ENCODE measurements at regions not wholly inside any gene's neighbourhood (a gene's known extent, or its start where the extent isn't known, plus 50 kb on each side); places are given as distances from the start of the nearest gene placed in this dataset.
A peak's percentile ranks its signal among the peaks of the same experiment; 100 is the strongest.

DNA sequence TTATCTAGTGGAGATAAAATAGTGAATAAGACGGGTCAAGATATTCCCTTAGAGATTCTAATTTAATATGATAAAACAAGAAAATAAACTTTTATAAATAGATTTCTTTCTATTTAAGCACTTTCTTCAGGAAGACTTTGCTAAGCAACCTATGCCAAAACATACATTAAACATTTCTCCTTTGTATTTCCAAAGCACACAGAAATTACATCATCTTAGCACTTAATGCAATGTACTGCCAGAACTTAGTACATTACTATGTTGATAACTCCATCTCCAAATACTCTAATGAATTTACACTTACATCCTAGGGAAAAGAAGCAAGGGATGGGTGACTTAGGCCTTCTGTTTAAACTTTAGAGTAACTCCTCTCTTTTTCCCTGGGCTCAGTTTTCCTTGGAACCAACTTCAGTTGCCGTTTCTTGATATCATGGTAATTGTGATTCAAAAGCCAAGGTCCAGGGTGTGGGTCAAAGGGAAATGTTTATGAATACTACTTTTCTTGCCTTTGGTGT lies 322.6 kb upstream of the PCDH20 start:
- DNase-seq: no peak

DNA sequence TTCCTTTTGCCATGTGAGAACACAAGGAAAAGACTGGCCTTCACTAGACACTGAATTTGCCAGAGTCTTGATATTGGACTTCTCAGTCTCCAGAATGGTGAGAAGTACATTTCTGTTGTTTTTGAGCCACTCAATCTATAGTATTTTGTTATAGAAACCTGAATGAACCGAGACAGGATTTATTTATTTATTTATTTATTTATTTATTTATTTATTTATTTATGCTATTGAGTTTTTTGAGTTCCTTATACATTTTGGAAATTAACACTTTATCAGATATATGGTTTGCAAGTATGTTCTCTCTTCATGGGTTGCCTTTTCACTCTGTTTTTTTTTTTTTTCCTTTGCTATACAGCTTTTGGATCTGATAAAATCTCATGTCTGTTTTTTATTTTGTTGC lies 319.0 kb upstream of the PCDH20 start:
- no peak for DNase-seq

DNA sequence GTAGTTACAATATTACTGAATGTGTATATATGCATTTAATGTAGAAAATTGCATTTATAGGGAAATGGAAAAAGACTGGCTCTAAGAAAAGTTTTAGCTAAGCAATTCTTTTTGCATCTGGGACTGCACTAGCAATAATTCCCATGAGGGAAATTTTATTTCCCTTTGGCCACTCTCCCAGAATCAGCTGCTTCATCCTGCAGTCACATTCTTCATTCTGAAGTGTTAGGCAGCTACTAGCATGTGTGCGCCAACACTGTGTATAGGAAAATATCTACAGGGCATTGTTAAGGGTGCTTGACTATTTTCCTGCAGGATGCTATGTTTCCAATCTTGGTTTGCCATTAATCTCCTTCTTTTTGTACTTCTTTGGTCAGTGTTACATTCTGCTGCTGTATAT lies 312.8 kb upstream of the PCDH20 start:
- peak; percentile 86 for DNase-seq

DNA sequence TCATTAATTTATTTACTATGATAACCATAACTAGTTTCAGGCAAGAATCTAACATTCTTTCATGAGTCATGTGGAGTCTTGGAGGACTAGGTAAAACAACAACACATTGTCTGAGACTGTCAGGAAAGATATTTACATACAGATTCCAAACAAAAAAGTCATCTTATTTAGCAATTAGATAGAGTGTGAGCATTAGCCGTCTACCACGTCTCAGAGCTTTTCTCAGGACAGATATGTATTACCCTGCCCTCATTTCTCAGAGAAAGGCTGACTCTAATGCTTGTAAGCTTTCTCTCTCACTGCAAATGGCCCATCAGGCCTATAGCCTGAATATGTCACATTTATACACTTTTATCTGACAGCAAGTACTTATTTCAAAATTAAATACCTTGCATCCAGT lies 312.1 kb upstream of the PCDH20 start:
- no peak for DNase-seq

DNA sequence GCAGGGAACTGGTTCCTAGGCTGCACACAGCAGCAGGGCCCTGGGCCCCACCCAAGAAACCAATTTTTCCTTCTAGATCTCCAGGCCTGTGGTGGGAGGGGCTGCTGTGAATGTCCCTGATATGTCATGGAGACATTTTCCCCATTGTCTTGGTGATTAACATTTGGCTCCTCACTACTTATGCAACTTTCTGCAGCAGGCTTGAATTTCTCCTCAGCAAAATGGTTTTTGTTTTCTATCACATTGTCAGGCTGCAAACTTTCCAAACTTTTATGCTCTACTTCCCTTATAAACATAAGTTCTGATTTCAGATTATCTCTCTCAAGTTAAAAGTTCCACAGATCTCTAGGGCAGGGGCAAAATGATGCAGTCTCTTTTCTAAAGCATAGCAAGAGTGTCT lies 310.2 kb upstream of the PCDH20 start:
- DNase-seq: no peak

DNA sequence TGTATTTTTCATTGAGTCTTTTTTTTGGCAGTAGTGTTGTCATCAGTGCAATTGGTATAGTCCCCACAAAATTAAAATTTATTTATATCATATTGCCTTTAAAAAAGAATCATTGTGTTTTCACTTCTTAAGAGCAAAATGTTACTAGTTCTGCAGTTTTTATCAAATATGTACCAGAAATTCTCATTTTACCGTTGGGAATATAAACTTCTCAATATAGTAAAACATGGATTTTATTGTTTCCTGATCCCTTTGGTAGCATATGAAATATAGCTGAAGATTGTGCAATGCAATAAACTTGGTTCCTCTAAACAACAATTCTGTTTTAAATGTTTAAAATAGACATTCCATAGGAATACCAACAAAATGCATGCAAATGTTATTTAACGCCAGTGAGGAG lies 306.5 kb upstream of the PCDH20 start:
- DNase-seq: no peak

DNA sequence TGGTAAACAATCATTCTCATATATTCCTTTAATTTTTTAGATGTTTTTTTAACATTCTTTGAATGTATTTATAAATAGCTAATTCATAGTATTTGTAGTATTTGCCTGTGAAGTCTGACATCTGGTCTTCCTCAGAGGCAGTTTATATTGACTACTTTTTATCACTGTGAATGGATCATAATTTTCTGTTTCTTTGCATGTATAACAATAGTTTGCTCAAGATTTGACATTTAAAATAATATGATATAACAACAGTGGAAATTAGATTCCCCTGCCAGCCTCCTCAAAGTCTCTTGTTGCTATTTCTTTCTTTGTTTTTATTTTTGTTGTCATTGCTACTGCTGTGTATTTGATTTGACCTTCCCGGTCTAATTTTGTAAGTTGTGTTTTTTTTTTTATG lies 297.0 kb upstream of the PCDH20 start:
- DNase-seq: no peak

DNA sequence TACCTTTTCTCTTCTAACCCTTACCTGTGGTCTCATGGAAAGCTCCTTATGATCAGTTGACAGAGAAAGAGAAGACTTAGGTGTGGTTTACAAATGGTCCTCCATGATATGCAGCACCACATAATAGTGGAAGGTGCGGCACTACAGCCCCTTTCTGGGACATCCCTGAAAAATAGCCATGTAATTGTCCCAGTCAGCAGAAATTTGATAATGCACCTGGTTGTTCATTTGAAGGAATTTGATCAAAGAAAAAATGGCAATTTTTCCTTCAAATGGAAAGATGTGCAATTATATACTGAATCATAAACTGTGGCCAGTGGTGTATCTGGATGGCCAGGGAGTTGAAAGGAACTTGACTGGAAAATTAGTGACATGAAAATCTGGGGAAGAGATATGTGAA lies 293.6 kb upstream of the PCDH20 start:
- DNase-seq: no peak

DNA sequence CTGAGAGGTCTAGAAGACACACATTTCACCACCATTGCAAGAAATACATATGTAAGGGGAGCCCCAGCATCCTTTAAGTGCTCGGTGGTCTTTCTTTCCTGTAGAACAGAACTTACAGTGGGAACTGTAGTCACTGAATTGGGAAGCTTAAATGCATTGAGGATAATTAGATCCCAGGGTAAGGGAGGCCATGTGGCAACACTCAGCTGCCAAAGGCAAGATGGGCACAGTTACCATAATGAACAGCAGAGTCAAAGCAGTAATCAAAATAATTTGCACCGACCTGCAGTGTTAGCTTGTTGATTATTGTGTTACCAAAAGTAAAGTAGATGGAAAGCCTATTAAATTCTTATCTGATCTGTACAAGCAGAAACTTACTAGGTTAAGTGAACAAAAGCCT lies 291.2 kb upstream of the PCDH20 start:
- DNase-seq: no peak

DNA sequence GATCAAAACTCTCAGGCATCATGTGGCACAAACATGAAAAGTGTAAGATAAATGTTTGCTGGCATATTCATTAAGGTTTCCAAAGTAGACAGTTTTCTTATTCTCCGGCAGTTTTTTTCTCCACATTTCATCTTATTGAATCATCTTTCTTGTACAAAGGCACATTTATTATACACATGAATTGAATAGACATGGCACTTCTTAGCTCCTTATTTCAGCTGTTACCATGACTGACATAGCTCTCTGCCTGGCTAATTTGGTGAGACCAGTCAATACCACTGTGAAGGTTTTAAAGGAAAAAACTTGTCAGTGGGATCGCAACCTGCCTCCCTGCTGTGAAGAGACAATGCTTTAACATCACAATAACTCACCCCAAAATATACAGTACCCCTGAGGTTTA lies 285.0 kb upstream of the PCDH20 start:
- no peak for DNase-seq

DNA sequence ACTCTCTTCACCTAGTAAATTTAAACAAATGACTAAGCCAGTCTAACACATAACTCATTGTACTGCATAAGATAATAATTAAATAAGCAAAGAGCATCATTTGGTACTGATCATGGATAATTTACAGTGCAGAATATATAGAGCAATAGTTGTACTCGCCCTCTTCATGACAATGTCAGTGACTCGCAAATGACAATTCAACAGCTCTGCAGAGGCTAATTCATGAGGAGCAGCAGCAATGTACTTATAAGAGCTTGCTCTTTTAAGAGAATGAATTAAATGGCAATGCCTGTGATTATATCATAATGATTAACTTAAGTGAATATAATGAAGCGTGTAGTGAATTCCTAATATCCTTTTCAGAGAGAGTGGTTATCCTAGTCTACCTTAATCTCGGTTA lies 284.5 kb upstream of the PCDH20 start:
- no peak for DNase-seq

DNA sequence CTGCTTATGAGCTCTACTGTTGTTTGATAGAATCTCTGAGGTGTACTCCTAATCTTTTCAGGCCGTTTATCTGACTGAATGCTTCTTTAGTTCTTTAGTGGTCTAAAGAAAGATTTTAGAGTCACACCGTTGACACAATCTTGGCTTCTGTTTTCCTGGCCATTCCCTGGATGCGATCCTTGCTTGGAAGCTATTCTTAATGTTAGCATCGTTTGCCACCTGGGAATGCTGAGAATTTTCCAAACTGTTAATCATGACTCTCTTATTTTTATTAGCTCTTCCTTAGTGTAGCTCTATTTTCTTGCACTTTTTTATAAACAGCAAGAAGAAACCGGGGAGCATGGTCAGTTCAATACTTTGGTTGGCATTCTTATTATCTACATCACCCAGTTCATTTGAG lies 281.0 kb upstream of the PCDH20 start:
- DNase-seq: no peak

DNA sequence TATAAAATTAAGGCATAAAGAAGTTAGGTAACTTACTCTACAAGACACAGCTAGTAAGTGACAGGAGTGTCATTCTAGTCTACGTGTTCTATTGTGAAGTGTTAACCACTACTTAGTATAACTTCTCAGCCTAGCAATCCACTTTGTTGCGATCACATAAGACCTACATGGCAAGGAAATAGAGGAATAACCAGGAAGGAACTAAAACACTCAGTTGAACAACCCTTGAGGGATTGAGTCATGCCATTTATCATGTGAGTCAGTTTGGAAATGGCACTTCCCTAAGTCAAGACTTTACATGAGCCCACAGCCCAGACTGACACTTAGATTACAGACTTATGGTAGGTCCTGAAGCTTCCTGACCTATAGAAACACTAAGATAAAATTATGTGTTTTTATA lies 279.5 kb upstream of the PCDH20 start:
- no peak for DNase-seq

DNA sequence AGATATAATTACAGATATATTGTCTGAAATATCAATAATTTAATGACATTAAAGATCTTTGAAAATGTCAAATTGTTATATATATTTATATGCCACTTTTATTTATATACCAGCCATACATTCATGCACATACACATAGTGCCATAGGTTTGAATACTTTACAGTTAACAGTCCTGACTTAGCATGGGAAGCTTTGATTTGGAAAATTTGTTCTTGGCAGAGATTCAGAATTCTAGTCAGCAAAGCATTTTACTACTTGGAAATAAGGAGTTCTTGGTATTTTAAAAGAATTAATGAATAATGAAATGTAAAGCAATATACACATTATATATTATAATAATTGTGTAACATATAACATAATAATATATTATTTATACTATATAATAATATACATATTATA lies 277.0 kb upstream of the PCDH20 start:
- DNase-seq: no peak

DNA sequence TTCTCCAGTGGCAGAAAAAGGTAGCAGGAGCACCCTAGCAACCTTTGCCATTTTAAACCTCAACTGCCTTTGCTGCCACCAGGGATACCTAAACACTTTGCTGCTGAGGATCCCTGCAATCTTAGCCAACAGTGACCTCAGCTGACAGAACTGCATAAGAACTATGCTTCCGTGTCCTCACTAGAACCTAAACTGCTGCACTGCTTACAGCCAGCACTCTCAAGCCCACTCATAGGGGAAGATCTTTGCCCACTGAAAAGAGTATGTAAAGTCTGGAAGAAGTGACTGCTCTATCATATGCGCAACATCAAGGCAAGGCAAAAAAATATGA lies 270.0 kb upstream of the PCDH20 start:
- DNase-seq: peak; percentile 13

DNA sequence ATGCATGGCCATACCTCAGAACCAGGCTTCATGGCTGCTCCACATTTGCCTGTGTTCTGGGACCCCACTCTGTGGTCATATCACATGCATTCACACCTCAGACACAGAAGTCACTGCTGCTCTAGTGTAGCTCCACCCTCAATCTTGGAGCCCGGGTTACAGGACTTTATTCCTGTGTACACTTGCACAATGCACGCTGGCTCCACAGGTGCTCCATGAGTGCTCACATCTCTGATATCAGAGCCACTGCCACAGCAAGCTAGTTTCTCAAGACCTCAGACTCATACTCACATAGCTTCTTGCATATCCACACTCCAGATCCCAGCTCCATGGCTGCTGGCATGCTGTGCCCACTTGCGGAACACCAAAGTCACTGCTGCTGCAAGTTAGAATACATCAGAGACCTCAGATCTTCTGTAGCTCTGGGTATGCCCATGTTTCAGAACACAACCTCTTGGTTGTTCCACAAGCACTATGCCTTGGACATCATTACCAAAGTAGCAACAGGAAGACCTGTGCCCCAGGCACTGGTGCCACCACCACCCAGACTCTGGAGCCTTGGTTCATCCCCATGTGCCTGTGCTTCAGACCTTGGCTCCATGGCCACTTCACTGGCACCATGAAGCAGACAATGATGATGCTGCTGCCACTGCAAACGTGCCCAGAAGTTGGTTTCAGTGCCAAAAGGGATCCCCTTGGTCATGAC lies 269.5 kb upstream of the PCDH20 start:
- no peak for DNase-seq

DNA sequence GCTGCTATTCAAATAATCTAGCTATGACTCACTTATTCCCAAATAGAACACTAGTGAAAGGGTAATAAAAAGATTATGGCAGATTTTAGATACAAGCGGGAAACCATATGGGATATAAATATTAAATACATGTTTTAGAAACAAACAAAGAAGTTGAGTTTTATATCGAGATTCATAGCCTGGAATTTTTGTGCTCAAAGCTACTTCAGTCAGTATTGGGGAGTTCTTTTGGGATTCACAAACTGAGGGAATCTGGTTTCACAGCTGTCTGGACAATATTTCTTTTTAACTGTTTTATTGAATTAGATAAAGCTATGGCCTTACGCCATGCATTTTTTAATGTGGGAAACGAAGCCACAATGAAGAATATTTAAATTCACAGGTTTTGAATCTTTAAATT lies 257.1 kb upstream of the PCDH20 start:
- DNase-seq: no peak

DNA sequence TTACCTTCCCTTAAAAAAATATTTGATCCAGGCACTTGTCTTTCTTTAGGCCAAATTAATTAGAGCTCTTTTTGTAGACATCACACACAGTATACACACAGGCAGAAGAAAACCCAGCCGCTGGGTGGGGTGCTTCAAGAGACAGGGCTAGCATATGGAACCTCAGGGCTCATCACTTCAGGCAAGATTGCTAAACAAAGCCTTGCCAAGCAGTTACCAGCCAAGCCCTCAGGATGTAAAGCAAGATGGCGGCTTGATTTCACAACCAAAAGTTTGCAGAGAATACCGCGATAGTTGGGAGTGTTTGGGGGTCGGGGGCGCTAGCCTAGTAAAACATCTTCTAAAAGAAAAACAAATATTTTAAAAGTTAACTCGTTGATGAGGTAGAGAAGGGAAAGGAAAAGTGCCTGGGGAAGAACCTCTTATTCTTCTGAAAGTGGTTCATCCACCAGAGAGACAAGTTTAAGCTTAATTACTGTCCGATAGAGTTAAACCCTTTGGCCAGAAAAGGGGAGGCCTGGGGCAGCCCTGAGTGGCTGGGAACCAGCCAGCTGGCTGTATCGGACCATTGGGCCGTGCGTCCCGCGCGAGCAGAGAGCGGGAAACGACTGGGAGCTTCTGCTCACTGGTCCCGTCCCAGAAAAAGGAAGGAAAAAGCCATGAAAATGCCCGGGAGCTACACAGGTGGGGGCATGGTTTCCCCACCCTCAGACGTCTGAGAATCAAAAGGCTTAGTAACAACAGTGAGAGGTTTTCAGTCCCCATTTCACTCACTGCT lies 254.9 kb upstream of the PCDH20 start:
- DNase-seq: peak; percentile 63

DNA sequence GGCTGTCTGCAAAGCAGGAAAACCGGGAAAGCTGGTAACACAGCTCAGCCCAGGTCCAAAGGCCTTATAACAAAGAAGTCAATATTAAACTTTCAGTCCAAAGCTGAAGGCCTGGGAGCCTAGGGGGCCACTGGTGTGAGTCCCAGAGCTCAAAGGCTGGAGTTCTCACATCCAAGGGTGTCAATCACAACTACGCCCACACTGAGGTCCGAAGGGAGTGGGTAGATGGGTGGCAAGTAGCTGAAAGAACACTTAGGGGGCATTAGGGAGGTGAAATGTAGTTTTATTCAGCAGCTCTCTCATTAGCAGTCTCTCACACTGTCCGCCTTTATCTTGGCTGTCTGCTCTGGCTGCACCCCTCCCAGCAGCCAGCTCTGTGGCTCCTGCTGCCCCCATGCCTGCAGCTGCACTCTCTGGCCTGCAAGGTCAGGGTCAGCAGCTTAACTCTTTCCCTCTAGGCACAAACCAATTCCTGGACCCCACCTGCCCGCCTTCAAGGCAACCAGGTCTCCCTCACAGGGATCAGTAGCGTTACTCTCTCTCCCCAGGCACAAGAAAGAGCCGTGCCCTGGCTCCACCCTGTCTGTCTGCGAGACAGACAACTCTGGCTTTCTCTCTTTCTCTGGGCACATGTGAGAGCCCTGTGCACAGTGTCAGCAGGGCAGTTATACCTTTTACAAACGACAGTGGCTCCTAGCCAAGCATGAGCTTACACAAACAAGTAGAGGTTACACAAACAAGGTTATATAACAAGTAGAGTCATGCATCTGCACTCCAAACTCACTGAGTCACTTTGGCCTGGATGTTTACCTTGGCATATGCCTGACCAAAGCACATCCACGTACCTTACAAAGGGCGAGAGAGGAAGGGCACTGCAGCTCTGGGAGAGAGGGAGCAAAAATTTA lies 249.4 kb upstream of the PCDH20 start:
- DNase-seq: peak; percentile 79

DNA sequence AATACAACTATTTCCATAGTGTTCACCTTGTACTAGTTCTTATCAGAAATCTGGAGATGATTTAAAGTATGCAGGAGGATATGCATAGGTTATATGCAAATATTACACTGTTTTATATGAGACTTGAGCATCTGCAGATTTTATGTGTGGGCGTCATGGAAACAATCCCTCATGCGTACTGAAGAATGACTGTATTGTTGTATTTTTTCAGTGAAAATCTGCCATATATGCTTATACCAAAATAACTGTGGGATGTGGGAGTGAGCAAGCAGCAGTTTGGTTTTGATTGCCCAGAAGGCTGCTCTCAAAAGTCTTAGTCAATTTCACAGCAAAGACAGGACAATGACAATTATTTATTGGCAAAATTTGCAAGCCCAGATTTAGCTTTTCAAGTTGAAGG lies 238.8 kb upstream of the PCDH20 start:
- no peak for DNase-seq

DNA sequence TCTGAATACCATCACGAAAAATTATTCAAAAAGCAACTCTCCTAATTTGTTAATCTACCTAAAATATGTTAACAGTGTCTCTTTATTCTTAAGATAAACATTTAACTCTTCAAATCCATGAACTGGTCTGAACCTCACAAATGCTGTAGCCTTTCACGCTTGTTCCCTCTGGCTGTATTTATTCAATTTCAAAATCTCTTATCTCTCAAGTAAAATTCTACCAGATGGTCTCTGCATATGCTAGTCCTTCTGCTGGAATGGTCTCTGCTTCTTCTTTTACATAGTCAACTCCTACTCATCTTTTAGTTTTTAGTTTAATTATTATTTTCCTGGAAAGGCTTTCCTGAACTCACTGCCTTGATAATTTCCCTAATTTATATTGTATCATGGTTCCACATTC lies 232.9 kb upstream of the PCDH20 start:
- DNase-seq: no peak

DNA sequence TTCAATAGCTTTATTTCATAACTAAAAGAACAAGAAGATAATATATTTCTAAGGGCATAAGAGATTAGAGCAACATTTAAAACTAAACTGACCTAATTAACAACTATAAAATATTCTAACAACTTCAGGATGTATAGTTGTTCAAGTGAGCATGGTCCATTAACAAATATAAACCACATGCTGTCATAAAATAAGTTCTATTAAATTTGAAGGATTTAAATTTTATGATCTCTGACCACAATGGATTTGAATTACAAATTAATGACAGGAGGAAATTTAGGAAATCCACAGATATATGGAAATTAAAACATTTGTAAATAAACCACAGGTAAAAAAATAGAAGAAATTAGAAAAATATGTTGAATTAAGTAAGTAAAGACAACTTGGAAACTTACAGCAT lies 196.5 kb upstream of the PCDH20 start:
- DNase-seq: no peak

DNA sequence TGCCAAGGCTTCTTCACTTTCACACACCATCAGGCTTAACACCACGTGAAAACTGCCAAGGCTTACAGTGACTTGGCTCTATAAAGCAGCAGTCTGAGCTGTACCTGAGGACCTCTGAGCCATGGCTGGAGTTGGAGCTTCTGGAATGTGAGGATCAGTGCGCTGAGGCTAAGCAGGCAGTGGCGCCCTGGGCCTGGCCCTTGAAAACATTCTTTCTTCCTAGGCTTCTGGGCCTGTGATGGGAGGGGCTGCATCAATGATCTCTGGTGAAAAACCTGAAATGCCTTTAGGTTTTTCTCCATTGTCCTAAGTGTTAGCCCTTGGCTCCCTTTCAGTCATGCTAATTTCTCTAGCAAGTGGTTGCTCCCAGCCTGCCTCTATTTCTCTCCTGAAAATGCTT lies 192.5 kb upstream of the PCDH20 start:
- no peak for DNase-seq
